ENCODE measurements at regions not wholly inside any gene's neighbourhood (a gene's known extent, or its start where the extent isn't known, plus 50 kb on each side); places are given as distances from the start of the nearest gene placed in this dataset.

GRCh38 chr3:164230385-164231094 is 847.8 kb downstream of the SI start:
- no peak for DNase-seq

GRCh38 chr3:164224126-164224525 is 854.2 kb downstream of the SI start:
- no peak for DNase-seq

GRCh38 chr3:164222197-164222596 is 856.1 kb downstream of the SI start:
- no peak for DNase-seq

- DNase-seq = no peak
These were observed 857.0 kb downstream of the SI start for GRCh38 chr3:164221297-164221696.

- no peak for DNase-seq
These were observed 868.9 kb downstream of the SI start for GRCh38 chr3:164209363-164209762.

GRCh38 chr3:164208821-164209220 is 869.5 kb downstream of the SI start:
- DNase-seq = no peak

- DNase-seq = no peak
These were observed 870.2 kb downstream of the SI start for GRCh38 chr3:164208048-164208447.

- no peak for DNase-seq
These were observed 878.1 kb downstream of the SI start for GRCh38 chr3:164200053-164200823.

- DNase-seq = no peak
These were observed 881.8 kb downstream of the SI start for GRCh38 chr3:164196477-164196876.

GRCh38 chr3:164194842-164195241 is 883.5 kb downstream of the SI start:
- DNase-seq = peak; percentile 4

- DNase-seq = no peak
These were observed 885.3 kb downstream of the SI start for GRCh38 chr3:164192974-164193373.

- DNase-seq = no peak
These were observed 887.7 kb downstream of the SI start for GRCh38 chr3:164190566-164190965.

GRCh38 chr3:164186095-164186494 is 892.2 kb downstream of the SI start:
- no peak for DNase-seq

GRCh38 chr3:164179110-164179774 is 899.1 kb downstream of the SI start:
- DNase-seq = no peak

- DNase-seq = peak; percentile 3
These were observed 904.2 kb downstream of the SI start for GRCh38 chr3:164174059-164174458.

GRCh38 chr3:164155400-164155799 is 922.9 kb downstream of the SI start:
- peak; percentile 79 for DNase-seq

GRCh38 chr3:164144824-164145223 is 933.5 kb downstream of the SI start:
- no peak for DNase-seq

- no peak for DNase-seq
These were observed 945.4 kb downstream of the SI start for GRCh38 chr3:164132878-164133277.

GRCh38 chr3:164113371-164114332 is 964.6 kb downstream of the SI start:
- no peak for DNase-seq

GRCh38 chr3:164096352-164096751 is 981.9 kb downstream of the SI start:
- DNase-seq = no peak

- no peak for DNase-seq
These were observed 982.3 kb downstream of the SI start for GRCh38 chr3:164095949-164096348.

GRCh38 chr3:164095279-164095678 is 983.0 kb downstream of the SI start:
- no peak for DNase-seq

GRCh38 chr3:164094546-164094945 is 983.8 kb downstream of the SI start:
- DNase-seq = no peak
